Transverse colon (tissue), 3 donors: ENCODE measurements at regions not wholly inside any gene's neighbourhood (a gene's known extent, or its start where the extent isn't known, plus 50 kb on each side); places are given as distances from the start of the nearest gene placed in this dataset.

Experiments used
- CTCF ChIP-seq, 5 experiments: fragments of 200-600 bp in 3 of 5; fragments of 450-650 bp in 2 of 5; sonication (generic) in 3 of 5; IDR thresholded peaks; 1 replicate in 2 of 5; 2 replicates in 3 of 5; pipeline ENCODE4 v1.5.1; 2016 to 2017; ENCODE audit warnings: antibody characterized with exemption in 5 of 5, inconsistent platforms in 3 of 5, mild to moderate bottlenecking in 2 of 5, moderate library complexity in 1 of 5
- EP300 ChIP-seq: sonication (generic); formaldehyde crosslinking; IDR thresholded peaks from one replicate; pipeline ENCODE4 v1.6.1; 2017; ENCODE audit warnings: antibody characterized with exemption, low read depth
- POLR2A ChIP-seq: fragments of 450-650 bp; IDR thresholded peaks from one replicate; pipeline ENCODE4 v1.6.1; 2016; ENCODE audit warnings: antibody characterized with exemption, mild to moderate bottlenecking, moderate library complexity

- TF ChIP-seq CTCF (IDR thresholded peaks at IDR 0.05) (no peak), EP300 (no peak), POLR2A (no peak)
Measured at GRCh38 chrX:145654486-145654885, 163.1 kb upstream of the SLITRK2 start.
